Adrenal gland (tissue), 9 donors: ENCODE measurements at regions not wholly inside any gene's neighbourhood (a gene's known extent, or its start where the extent isn't known, plus 50 kb on each side); places are given as distances from the start of the nearest gene placed in this dataset.

Experiments used
- DNase-seq, 7 donors: peaks; one replicate each; pipeline ENCODE4 v3.0.0-alpha.2; 2019 to 2020
- H3K27ac ChIP-seq, 5 donors: fragments of 200-600 bp; sonication (generic) in 4 of 5; 1 replicate in 3 of 5; 2 replicates in 2 of 5; pipeline versions ENCODE4 v1.5.1 to v1.8.0; 2016 to 2020; ENCODE audit warnings: mild to moderate bottlenecking in 1 of 5
- H3K27me3 ChIP-seq: fragments of 200-600 bp; 2 replicates; pipeline ENCODE4 v1.8.0; 2021
- H3K36me3 ChIP-seq, 2 donors: fragments of 200-600 bp; replicated peaks in 1 of 2; 1 replicate in 1 of 2; 2 replicates in 1 of 2; pipeline versions ENCODE4 v1.5.1 to v1.8.0; 2018 to 2022
- H3K4me1 ChIP-seq, 2 donors: fragments of 200-600 bp; replicated peaks in 1 of 2; 1 replicate in 1 of 2; 2 replicates in 1 of 2; pipeline versions ENCODE4 v1.5.1 to v1.8.0; 2018 to 2021
- H3K4me3 ChIP-seq, 4 donors: fragments of 200-600 bp; sonication (generic) in 3 of 4; one replicate each; pipeline ENCODE4 v1.5.1; 2016 to 2018
- H3K9me3 ChIP-seq, 3 donors: fragments of 200-600 bp; sonication (generic) in 1 of 3; replicated peaks in 1 of 3; 1 replicate in 2 of 3; 2 replicates in 1 of 3; pipeline versions ENCODE4 v1.5.1 to v1.8.0; 2016 to 2021
- CTCF ChIP-seq, 6 experiments: fragments of 450-650 bp in 4 of 6; fragments of 200-600 bp in 2 of 6; sonication (generic) in 1 of 6; IDR thresholded peaks; 1 replicate in 5 of 6; 2 replicates in 1 of 6; pipeline versions ENCODE4 v1.5.1 to v1.8.0; 2016 to 2021; ENCODE audit warnings: antibody characterized with exemption in 6 of 6, mild to moderate bottlenecking in 2 of 6, moderate library complexity in 1 of 6
- POLR2A ChIP-seq, 2 donors: fragments of 450-650 bp; IDR thresholded peaks; one replicate each; pipeline ENCODE4 v1.6.1; 2017; ENCODE audit warnings: antibody characterized with exemption in 2 of 2, mild to moderate bottlenecking in 2 of 2, moderate library complexity in 1 of 2
- WGBS, 4 donors: extraction: QIAGEN DNeasy Blood & Tissue Kit in 2 of 4; methylation state at CpG; one replicate each; pipeline versions ENCODE4 v1.1.5 to v1.1.7; 2013 to 2017; 5-methylcytosine and 5-hydroxymethylcytosine counted together
- intact Hi-C, 2 donors: fragments of 100-400 bp; cut with DNase I; formaldehyde crosslinking; loops; one replicate each; pipeline versions ENCODE4 v1.14.1 to v1.15.0; 2022 to 2023
- donor health status: healthy with polysubstance abuse.
- donor health status: Bipolar disorder and iron deficiency.
- donor health status: DM: yes; HTN: yes; CAD: no.
- donor health status: DM: no; HTN: no; CAD: no.
- donor health status: DM: no; HTN: no; CAD: no.

DNA sequence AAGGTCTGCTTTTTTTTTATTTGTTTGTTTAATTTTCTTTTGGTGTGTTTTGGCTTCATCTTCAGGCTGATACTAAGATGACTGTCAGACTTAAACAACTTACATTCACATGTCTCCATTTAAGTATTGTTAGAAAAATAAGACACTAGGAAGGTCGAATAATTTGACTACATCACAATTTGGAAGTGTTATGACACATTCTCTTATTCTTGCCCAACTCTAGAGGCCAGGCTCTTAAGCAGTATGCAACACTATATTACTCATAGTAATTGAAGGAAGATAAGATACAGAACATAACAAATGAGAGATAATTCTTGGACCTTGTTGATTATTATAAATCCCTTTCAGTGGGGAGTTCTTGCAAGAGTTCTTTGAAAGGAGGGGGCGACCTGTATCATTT lies 295.3 kb upstream of the COL3A1 start:
- DNase-seq = no peak
- WGBS, 4 donors = 31 to 49% (median 43%) methylated on average over 2 of the region's 2 CpGs
- intact Hi-C loops = no loop called here
- H3K9me3 ChIP-seq = no peaks in the 10 kb centered on the region
- no peak overlapping the region for H3K27ac ChIP-seq
- TF ChIP-seq POLR2A (IDR thresholded peaks at IDR 0.05) (no peak), CTCF (IDR thresholded peaks at IDR 0.05) (no peak)
- no peaks in the 10 kb centered on the region for H3K36me3 ChIP-seq
- no peaks in the 10 kb centered on the region for H3K27me3 ChIP-seq
- no peak overlapping the region for H3K4me3 ChIP-seq
- no peaks in the 10 kb centered on the region for H3K4me1 ChIP-seq

GRCh38 chr2:188682838-188683237 lies 291.3 kb upstream of the COL3A1 start:
- 41 to 73% (median 53%) methylated on average over 1 of the region's 1 CpG for WGBS, 4 donors
- Histone ChIP-seq H3K9me3 (no peaks in the 10 kb centered on the region), H3K36me3 (no peaks in the 10 kb centered on the region), H3K27me3 (no peaks in the 10 kb centered on the region), H3K27ac (no peak overlapping the region), H3K4me3 (no peak overlapping the region), H3K4me1 (no peaks in the 10 kb centered on the region)
- DNase-seq = no peak
- TF ChIP-seq CTCF (IDR thresholded peaks at IDR 0.05) = no peak
- TF ChIP-seq POLR2A (IDR thresholded peaks at IDR 0.05) = no peak
- intact Hi-C loops = no loop called here

GRCh38 chr2:188684795-188685194 lies 289.4 kb upstream of the COL3A1 start:
- Histone ChIP-seq H3K27ac (no peak overlapping the region), H3K27me3 (no peaks in the 10 kb centered on the region), H3K9me3 (no peaks in the 10 kb centered on the region), H3K4me3 (no peak overlapping the region), H3K4me1 (no peaks in the 10 kb centered on the region), H3K36me3 (no peaks in the 10 kb centered on the region)
- TF ChIP-seq POLR2A (IDR thresholded peaks at IDR 0.05) (no peak), CTCF (IDR thresholded peaks at IDR 0.05) (no peak)
- WGBS, 4 donors = 76 to 87% (median 80%) methylated on average over 3 of the region's 3 CpGs
- DNase-seq = no peak
- intact Hi-C loops = no loop called here

GRCh38 chr2:188693111-188693510 lies 281.1 kb upstream of the COL3A1 start:
- no peak overlapping the region for H3K27ac ChIP-seq
- peak in 1 of 7 donors; percentile 9 for DNase-seq
- H3K4me3 ChIP-seq = no peak overlapping the region
- H3K4me1 ChIP-seq = no peaks in the 10 kb centered on the region
- intact Hi-C loops = no loop called here
- WGBS, 4 donors = 81 to 87% (median 86%) methylated on average over 4 of the region's 4 CpGs
- no peaks in the 10 kb centered on the region for H3K27me3 ChIP-seq
- H3K36me3 ChIP-seq = no peaks in the 10 kb centered on the region
- TF ChIP-seq POLR2A (IDR thresholded peaks at IDR 0.05) (no peak), CTCF (IDR thresholded peaks at IDR 0.05) (no peak)
- H3K9me3 ChIP-seq = no peaks in the 10 kb centered on the region
